ENCODE measurements at regions not wholly inside any gene's neighbourhood (a gene's known extent, or its start where the extent isn't known, plus 50 kb on each side); places are given as distances from the start of the nearest gene placed in this dataset.

DNA sequence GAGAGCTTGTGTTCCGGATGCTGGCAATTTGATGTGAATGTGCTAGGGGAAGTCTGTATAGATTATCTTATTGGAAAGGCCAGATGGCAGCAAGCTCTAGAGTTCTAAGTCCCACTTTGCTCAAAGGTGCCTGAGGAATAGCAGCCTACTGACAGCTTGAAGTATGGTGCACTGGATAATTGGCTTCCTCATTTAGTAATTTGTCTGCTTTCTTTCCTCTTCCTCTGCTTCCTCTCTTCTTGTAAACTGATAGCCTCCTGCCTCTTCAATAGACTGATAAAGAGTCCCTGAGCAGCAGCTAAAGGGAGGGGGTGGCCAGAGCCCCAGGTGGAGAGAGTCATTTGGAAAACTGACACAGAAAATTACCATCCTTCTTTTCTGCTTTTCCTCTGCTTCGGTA lies 177.3 kb downstream of the FGF1 start:
- DNase-seq (ENCODE audit: low read depth in 2 of 2) = no peak

DNA sequence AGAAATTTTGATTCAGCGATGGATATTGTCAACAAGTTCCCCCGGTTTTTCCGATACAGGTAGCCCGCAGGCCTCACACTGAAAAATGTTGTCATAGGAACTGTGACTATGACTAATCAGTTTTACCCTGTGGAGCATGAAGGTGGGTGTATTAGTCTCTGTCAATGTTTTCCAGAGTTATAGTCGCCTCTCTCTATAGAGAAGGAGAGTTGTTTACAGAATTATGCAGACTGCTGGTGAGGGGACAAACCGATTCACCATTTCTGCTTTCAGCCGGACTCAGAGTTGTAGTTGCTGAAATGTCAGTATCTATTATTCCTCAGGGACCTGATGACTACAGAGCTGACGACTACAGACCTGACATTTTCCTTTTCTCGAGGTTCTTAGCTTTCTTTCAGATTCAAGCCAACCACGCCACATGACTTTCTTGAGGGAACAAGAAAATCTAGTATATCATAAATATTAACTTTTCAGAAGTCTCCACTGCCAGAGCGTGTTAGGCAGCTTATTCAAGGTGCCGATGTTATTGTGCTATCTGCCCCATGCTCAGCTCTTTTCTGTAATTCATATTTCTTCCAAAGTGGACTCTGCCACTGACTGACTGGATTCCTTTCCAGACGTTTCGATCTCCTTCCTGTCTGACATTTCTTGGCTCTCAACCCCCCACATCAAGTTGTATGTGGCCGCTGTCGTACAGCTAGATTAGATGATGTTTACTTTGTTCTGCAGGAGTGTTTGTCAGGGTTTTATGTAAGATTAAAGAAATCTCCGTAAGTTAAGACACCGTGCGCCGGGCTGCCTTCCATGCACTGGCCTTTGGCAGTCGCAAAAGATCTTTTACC lies 178.1 kb downstream of the FGF1 start:
- DNase-seq (ENCODE audit: low read depth in 2 of 2) = peak; percentile 1 to 19

- DNase-seq (ENCODE audit: low read depth in 2 of 2) = peak in 1 of 2 donors; percentile 5
Measured at GRCh38 chr5:142506756-142507155, 179.1 kb downstream of the FGF1 start.

DNA sequence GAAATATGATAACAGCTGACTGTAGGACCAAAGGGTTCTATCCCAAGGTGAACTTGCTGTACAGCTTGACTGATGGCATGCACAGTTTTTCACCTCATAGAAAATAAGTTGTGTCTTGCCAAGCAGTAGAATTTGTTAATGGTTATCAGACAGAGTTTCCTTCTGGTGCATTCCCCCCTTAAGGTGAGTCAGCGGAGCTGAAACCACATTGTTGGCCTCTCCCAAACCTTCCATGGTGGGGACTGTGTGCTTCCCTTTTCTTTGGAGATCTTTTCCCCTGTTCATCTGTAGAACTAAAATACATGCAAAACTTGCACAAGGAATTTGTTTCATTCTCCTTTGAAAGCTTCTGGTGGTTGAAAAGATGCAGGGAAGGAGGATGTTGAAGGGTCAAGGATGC lies 179.8 kb downstream of the FGF1 start:
- no peak for DNase-seq (ENCODE audit: low read depth in 2 of 2)

- no peak for DNase-seq (ENCODE audit: low read depth in 2 of 2)
Measured at GRCh38 chr5:142501890-142502289, 177.1 kb upstream of the SPRY4 start.

DNA sequence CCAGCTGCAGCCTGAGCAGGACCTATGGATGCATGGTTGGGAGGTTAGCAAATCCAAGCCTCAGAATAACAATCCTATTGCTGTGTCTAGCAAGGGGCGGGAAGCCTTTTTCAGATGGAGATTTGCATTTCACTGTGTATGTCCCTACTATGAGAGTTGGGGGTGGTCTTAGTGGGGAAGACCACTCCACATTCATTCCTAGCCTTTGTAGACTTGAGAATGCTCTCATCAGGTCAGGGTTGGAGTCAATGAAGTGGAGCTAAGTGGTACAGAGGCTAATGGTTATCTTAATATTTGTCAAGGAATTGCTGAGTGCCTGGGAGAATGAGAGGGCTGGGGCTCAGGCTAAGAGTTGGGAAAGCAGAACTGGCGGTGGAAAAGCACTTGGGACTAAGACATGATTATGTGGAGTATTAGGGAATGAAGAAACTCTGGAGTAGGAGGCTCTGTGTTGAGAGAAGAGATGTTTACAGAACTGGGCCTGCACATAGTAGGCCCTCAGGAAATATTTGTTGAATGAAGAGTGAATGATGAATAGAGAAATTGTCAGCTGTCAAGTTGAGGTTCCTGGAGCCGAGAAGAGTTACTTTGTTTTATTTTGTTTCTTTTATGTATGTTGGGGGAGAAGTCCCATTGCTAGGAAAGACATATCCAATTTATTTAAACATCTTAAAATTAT lies 175.5 kb upstream of the SPRY4 start:
- no peak for DNase-seq (ENCODE audit: low read depth in 2 of 2)

GRCh38 chr5:142499591-142500226 lies 174.9 kb upstream of the SPRY4 start:
- no peak for DNase-seq (ENCODE audit: low read depth in 2 of 2)

DNA sequence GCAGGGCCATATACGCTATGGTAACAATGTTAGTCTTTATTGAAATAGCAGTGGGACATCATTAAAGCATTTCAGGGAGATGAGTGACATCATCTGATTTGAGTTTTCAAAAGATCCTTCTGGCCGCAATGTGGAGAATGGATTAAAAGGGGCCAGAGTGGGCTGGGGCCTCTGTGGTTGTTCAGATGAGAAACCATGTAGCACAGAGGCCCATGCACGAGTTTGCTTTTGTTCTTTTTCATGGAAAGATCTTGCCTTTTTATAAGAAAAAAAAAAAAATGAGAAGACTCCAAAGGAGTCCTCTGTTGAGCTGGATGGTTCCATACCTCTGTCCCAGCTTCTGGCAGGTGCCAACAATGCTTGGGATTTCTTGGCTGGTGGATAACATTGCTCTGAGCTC lies 173.5 kb upstream of the SPRY4 start:
- no peak for DNase-seq (ENCODE audit: low read depth in 2 of 2)

- DNase-seq (ENCODE audit: low read depth in 2 of 2) = no peak
Measured at GRCh38 chr5:142495531-142495930, 170.7 kb upstream of the SPRY4 start.

DNA sequence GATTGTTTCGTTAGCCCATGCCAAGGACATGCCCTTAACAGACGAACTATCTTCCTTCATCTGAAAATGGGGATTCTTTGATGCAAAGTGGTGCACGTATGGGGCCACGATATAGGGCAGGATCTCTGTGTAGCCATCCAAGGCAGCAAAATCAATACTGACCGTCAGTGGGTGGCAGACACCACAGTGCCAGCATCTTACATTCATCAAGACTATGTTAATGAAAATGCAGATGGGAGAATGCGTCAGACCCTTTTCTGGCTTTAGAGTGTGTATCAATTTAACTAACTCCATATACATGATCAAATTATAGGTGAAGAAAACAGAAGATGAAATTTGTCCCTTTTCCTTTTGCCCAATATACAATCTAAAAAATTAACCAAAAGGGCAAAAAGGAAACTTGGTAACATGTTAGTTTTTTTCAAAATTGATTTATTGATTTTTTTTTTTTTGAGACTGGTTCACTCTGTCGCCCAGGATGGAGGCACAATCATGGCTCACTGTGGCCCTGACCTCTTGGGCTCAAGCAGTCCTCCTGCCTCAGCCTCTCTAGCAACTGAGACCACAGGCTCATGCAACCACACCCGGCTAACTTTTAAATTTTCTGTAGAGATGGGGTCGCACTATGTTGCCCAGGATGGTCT lies 169.2 kb upstream of the SPRY4 start:
- DNase-seq (ENCODE audit: low read depth in 2 of 2) = no peak

GRCh38 chr5:142492781-142493281 lies 168.0 kb upstream of the SPRY4 start:
- no peak for DNase-seq (ENCODE audit: low read depth in 2 of 2)

GRCh38 chr5:142491679-142492078 lies 166.9 kb upstream of the SPRY4 start:
- DNase-seq (ENCODE audit: low read depth in 2 of 2) = no peak

DNA sequence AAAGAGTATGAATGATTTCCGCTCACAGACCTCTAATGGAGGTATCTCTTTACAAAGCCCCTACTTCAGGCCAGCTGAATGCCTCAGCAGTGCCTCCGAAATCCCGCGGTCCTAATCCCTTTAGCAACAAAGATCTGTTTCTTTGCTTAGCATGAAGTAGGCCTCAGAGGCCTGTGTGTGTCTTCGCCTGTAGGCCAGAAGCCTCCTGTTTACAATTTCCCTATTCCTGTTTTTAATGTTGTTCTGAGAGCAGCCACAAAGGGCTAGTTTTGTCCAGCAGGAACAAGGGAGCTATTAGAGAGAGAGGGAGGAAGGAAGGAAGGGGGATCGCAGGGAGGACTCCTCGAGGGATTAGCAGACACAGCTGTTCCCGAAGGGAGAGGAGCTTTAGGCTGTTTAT lies 166.4 kb upstream of the SPRY4 start:
- DNase-seq (ENCODE audit: low read depth in 2 of 2) = no peak

DNA sequence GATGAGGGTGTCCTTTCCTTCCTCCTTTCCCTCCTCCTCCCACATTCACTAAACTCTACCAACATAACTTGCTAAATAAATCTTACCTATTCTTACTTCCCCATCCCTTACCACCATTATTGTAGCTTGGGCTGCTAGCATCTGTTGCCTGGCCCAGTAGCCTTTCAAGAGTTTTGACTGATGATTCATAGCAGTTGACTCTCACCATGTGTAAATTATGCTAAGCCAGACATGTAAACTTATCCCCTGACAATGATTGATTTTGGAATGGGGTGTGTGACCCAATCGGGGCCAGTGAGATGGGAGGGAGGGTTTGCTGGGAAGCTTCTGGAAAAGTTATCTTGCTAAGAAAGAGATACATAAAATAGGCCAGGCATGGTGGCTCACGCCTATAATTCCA lies 161.8 kb upstream of the SPRY4 start:
- DNase-seq (ENCODE audit: low read depth in 2 of 2) = no peak

DNA sequence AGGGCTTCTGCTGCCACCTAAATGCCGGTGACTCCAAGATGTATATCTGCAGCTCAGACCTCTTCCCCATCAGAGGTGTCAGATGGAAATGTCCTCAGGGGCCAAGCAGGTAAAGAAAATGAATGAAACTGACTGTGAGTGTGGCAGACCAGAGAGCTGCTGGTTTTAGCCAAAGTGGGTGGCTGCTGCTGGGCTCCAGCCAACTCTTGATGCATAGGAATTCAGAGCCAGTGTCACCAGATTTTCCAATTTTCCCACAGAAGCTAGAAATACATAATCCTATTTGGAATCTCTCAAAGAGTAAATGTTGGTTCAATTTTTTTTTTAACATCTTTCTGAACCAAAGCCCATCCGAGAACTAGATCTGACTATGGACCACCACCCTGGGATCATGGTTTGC lies 161.2 kb upstream of the SPRY4 start:
- DNase-seq (ENCODE audit: low read depth in 2 of 2) = no peak

DNA sequence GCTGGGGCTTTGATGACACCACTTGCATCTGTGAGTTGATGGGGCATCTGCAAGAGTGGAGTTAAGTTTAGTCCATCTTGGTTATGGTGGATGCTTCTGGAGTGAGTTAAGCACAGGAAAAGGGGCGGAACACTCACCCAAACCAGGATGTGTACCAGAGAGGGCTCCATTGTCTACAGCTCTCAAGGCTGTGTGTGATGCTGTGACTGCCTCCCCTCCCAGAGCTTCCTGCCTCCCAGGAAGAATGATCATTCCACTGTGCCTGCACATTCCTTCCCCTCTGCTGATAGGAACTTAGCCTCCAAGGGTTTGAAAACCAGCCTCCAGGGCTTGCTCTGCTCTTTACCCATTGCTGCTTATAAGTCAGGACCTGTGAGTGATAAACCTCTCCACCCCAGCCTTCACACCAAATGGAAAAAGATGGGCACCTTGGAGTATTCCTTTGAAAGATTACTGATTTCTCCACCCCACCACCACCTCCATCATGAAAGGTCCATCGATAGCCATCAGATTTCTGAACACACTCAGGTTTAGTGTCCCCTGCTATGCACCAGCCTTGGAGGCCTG lies 160.1 kb upstream of the SPRY4 start:
- no peak for DNase-seq (ENCODE audit: low read depth in 2 of 2)

GRCh38 chr5:142482207-142482606 lies 157.4 kb upstream of the SPRY4 start:
- DNase-seq (ENCODE audit: low read depth in 2 of 2) = no peak

GRCh38 chr5:142481410-142481809 lies 156.6 kb upstream of the SPRY4 start:
- DNase-seq (ENCODE audit: low read depth in 2 of 2) = no peak

DNA sequence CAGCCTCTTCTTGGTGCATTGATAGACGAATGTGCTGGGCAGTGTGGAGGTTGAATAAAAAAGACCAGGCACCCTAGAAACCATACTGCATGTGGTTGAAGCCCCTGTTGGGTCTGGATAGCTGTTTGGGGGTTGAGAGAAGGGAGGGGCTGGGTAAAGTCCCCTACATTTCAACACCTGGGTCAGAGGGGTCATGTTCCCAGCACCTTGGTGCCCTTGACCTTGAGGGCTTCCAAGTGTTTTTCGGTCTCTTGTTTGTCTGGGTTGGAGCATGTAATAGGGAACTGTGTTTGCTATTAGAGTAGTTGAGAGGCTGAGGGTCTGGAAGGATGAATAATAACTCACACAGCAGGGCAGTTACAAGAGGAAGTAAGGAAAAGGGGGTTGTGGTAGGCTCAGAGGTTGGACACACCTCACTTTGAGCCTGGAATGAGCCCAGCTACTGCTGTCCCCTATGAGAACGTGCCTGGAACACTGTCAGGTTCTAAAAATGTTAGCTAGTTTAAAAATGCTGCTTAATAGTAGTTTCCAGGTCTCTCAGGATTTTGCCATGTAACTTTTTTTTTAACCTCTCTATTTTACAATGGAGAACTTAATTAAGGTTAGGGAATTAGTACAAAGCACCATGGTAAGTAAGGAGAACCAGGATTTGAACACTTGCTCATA lies 155.2 kb upstream of the SPRY4 start:
- no peak for DNase-seq (ENCODE audit: low read depth in 2 of 2)

DNA sequence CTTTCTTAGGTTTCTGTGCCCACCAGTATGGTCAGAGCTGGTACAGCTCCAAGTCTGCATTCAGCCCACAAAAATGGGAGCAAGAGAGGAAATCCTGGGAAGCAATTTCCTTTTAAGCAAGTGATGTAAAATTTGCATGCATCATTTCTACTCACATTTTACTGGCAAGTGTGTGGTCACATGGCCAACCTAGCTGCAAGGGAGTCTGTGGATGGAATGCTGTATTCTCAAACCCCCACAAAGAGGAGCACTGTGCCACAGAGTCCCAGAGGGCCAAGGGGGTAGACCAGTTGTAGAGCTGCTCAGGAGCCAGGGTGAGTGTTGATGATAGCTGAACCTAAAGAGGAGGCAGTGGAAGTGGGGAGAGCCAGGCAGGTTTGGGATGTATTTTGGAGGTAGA lies 154.3 kb upstream of the SPRY4 start:
- DNase-seq (ENCODE audit: low read depth in 2 of 2) = no peak

- no peak for DNase-seq (ENCODE audit: low read depth in 2 of 2)
Measured at GRCh38 chr5:142478113-142478512, 153.3 kb upstream of the SPRY4 start.
